ENCODE measurements at regions not wholly inside any gene's neighbourhood (a gene's known extent, or its start where the extent isn't known, plus 50 kb on each side); places are given as distances from the start of the nearest gene placed in this dataset.

GRCh38 chr9:13896922-13897835 is 416.8 kb downstream of the NFIB start:
- no peak for FAIRE-seq

DNA sequence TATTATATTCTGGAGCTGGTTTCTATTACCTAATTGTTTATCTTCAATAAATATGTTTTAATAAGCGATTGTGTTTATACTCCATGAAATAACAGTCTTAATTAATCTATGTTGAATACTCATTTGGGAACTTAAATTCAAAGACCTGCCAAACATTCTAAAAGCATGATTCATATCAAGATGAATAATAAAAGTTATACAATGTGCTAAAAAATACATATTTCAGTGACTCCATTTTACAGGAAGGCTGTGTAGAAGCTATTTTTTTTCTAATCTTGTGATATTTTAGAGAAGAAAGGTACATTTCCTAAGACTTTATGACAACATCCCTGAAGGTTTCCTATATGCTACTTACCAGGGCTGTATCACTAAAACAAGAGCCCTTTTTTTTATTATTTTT is 417.9 kb downstream of the NFIB start:
- no peak for FAIRE-seq

DNA sequence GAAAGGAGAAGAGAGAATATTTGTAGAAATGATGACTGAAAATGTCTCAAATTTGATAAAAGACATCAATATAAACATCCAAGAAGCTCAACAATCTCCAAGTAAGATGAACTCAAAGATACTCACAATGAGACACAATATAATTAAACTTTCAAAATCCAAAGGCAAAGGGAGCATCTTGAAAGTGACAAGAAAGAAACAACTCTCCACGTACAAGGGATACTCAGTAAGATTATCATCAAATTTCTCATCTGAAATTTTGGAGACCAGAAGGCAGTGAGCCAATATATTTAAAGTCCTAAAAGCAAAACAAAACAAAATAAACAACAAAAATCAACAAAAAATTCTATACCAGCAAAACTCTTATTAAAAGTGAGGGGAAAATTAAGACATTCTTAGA is 428.7 kb downstream of the NFIB start:
- FAIRE-seq, result no peak

GRCh38 chr9:13879981-13880380 is 434.0 kb downstream of the NFIB start:
- FAIRE-seq, result no peak

DNA sequence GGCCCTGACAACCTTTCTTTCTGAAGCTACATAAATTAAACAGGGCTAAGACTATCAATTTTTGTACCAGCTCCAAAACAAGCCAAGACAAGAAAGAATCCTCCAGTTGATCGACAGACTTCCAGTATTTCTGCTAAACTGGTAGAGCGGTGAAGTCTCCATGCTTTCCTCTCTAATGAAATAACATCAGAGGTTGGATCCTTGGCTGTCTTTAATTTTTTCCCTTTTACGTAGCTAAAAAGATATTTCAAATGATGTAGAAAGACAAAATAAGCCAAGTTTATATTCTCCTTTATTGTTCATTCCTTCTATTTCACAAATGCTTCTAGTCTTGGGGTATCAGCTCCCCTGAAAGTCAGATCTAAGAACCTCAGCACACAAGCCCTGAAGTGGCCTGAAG is 434.9 kb downstream of the NFIB start:
- FAIRE-seq, result no peak

DNA sequence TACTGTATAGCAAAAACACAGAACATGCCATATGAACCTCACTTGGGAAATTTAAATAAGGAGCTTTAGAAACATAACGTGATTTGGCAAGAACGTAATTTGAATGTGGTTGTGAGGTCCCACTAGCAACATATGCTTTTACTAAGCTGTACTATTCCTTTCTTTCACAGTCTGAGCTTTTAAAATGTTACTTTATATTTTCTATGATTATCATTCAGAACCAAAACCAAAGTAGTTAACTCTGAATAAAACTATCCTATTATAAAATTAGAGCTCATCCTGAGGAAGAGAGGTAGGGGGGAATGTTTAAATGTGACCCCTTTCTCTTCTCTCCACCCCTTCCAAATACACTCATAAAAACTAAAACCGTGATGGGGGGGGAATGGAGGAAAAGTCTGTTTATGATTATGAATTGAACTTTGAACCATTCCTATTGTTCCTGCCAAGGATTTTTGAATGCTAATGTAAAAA is 435.7 kb downstream of the NFIB start:
- FAIRE-seq, result no peak

- no peak for FAIRE-seq
These were observed 437.2 kb downstream of the NFIB start for GRCh38 chr9:13876741-13877140.

GRCh38 chr9:13873203-13873602 is 440.7 kb downstream of the NFIB start:
- no peak for FAIRE-seq

DNA sequence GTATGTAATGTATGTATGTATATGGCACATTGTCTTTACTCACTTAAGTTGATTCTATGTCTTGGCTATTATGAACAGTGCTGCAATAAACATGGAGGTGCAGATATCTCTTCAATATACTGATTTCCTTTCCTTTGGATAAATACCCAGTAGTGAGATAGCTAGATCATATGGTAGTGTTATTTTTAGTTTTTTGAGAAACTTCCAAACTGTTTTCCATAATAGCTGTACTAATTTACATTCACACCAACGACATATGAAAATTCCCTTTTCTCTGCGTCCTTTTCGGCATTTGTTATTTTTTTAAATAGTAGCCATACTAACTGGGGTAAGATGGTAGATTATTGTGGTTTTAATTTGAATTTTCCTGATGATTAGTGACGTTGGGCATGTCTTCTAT is 445.6 kb downstream of the NFIB start:
- FAIRE-seq, result no peak

- FAIRE-seq, result no peak
These were observed 448.1 kb downstream of the NFIB start for GRCh38 chr9:13865869-13866268.

GRCh38 chr9:13863112-13863511 is 450.8 kb downstream of the NFIB start:
- FAIRE-seq, result no peak

GRCh38 chr9:13862654-13863053 is 451.3 kb downstream of the NFIB start:
- FAIRE-seq, result no peak

GRCh38 chr9:13860946-13861640 is 452.8 kb downstream of the NFIB start:
- FAIRE-seq, result no peak

GRCh38 chr9:13860019-13860418 is 453.9 kb downstream of the NFIB start:
- no peak for FAIRE-seq

GRCh38 chr9:13857521-13857920 is 456.4 kb downstream of the NFIB start:
- no peak for FAIRE-seq

GRCh38 chr9:13847270-13847669 is 466.7 kb downstream of the NFIB start:
- no peak for FAIRE-seq

DNA sequence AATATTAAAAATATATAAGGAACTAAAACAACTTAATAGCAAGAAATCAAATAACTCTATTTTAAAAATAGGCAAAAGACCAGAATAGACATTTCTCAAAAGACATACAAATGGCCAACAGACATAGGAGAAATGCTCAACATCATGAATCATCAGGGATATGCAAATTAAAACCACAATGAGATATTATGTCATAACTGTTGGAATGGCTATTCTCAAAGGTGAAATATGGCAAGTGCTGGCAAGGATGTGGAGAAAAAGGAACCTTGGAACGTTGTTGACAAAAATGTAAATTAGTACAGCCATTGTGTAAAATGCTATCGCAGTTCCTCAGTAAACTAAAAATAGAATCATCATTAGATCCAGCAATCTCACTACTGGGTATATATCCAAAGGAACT is 468.5 kb downstream of the NFIB start:
- no peak for FAIRE-seq

DNA sequence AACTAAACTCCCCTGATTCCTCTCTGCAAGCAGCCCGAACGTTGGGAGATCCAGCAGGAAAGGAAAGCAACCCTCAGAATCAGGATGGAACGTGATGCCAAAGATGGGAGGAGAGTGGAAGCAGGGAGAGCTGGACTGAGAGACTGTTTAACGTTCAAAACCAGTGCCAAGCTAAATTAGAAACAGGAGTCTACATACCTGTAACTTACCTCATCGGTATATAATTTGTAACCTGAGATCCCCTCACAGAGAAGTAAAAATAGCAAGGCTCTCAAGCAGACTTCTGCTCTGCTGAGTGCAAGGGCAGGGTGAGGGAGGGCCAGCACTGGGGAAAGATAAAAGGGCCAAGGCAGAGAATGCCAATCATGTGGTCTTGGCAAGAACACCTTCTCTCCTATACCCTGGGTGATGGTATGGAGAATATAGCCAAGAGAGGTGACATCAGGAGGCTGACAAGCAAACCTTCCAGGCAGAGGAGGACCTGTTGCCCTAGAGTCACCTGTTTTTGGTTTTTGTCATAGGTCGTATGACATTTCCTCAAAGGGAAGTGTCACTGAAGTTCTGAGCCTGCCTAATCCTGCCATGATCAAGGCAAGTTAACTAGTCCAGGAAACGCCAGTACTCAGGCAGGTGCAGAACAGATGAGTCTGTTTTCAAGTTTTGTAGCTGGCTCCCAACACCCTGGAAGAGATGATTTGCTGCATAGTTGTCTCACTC is 472.0 kb downstream of the NFIB start:
- no peak for FAIRE-seq

DNA sequence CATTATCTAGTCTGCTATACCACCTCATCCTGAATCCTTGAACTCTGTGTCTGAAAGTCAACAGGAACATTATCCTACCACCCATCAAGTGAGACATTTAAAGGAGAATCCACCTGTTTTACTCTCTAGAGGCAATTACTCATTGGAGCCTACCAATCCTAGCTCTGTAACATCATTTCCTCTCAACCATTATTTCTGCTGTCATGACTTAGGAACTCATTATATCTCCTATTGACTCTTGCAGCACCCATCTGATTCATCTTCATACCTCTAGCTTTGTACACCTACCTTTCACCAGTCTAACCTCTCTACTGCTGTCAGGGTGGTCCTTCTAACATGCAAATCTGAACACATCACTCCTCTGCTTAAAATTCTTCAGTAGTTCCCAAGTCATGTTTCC is 481.5 kb downstream of the NFIB start:
- no peak for FAIRE-seq

GRCh38 chr9:13823026-13823425 is 490.9 kb downstream of the NFIB start:
- FAIRE-seq, result no peak

DNA sequence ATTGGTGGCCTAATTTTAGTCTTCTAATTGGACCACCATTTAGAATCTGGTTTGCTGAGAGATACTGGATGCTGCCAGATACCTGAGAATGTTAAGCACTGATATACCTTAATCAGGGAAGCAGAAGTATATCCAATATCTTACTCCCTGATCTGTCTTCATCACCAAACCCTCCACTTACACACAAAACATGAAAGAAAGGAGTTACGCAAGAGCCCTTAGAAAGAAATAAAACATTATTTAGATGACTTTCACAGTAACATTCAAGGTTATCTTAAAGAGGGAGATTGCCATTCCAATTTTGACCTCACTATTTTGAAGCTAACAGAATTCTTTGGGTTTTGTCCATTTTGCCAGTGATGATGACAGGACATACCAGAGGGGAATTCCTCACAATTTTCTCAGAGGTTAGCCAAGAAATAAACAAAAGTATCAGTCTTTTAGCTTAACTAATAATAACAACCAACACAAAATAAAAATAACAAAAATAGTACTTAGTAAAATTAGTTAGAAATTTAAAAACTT is 496.1 kb downstream of the NFIB start:
- FAIRE-seq, result no peak

- FAIRE-seq, result no peak
These were observed 497.1 kb downstream of the NFIB start for GRCh38 chr9:13816837-13817236.

All from colon (tissue), 2 donors.